K562 (cell line): ENCODE measurements at regions not wholly inside any gene's neighbourhood (a gene's known extent, or its start where the extent isn't known, plus 50 kb on each side); places are given as distances from the start of the nearest gene placed in this dataset.

ENCODE experiments used
- ATAC-seq: fragments of 200-7000 bp; cut with Tn5 transposase; 3 replicates; pipeline ENCODE4 v1.9.1; 2020; ENCODE audit warnings: moderate library complexity
- BruUV-seq: library from RNA; stranded (reverse); fragments of 400-500 nt; replicated peaks from 2 replicates; lab custom pipeline; 2021; lab: Mats Ljungman, UMichigan
- CTCF ChIA-PET: fragments of 300-600 bp; formaldehyde crosslinking; extraction: SDS; loops from one replicate; lab custom pipeline; 2021; ENCODE audit warnings: low intra/inter-chr PET ratio; lab: Yijun Ruan, JAX
- POLR2A ChIA-PET: fragments of 300-600, 350-650 bp; sonication (Branson Sonifier 250); formaldehyde crosslinking; extraction: SDS; loops from one replicate; lab custom pipeline; 2021; ENCODE audit warnings: antibody characterized with exemption, inconsistent platforms; lab: Yijun Ruan, JAX
- DNase-seq, 4 experiments: peaks; one replicate each; pipeline versions ENCODE4 v3.0.0 to v3.0.0-alpha.2; 2011 to 2018; ENCODE audit warnings: low spot score in 3 of 4, mixed read lengths in 3 of 4; ENCODE audit errors: extremely low read depth in 1 of 4
- FAIRE-seq: peaks from 2 replicates; lab custom pipeline; 2011; peaks lifted over from hg19 to GRCh38; lab: Jason Lieb, UNC
- H2AFZ ChIP-seq: 2 replicates; pipeline ENCODE4 v1.6.0; 2011; ENCODE audit warnings: low read depth, low read length, control low read depth, inconsistent platforms
- H3K27ac ChIP-seq: fragments of 200-600 bp; 3 replicates; pipeline ENCODE4 v1.8.0; 2011; ENCODE audit warnings: low read depth, mild to moderate bottlenecking, control low read depth, inconsistent platforms, low read length, moderate library complexity, mixed read lengths; ENCODE audit errors: extremely low read depth
- H3K27me3 ChIP-seq, 2 experiments: fragments of 300-600 bp in 1 of 2; 2 replicates in 1 of 2; 3 replicates in 1 of 2; pipeline versions ENCODE4 v1.6.0 to v1.8.0; 2011; ENCODE audit warnings: inconsistent platforms in 2 of 2, low read length in 2 of 2, mild to moderate bottlenecking in 1 of 2, mixed read lengths in 1 of 2, moderate library complexity in 1 of 2; ENCODE audit not compliant: control insufficient read depth in 2 of 2, insufficient read depth in 2 of 2
- H3K36me3 ChIP-seq: fragments of 300-600 bp; 3 replicates; pipeline ENCODE4 v1.8.0; 2011; ENCODE audit warnings: mild to moderate bottlenecking, low read length, inconsistent platforms; ENCODE audit not compliant: control insufficient read depth, insufficient read depth
- H3K4me1 ChIP-seq, 2 experiments: fragments of 200-600 bp in 1 of 2; replicated peaks in 1 of 2; 2 replicates in 1 of 2; 3 replicates in 1 of 2; pipeline versions ENCODE4 v1.5.1 to v1.8.0; 2011; ENCODE audit warnings: inconsistent platforms in 2 of 2, low read length in 2 of 2, mild to moderate bottlenecking in 1 of 2, mixed read lengths in 1 of 2, moderate library complexity in 1 of 2; ENCODE audit not compliant: control insufficient read depth in 2 of 2, insufficient read depth in 2 of 2
- H3K4me2 ChIP-seq: 2 replicates; pipeline ENCODE4 v1.6.1; 2011; ENCODE audit warnings: low read length, control low read depth, inconsistent platforms, mixed read lengths; ENCODE audit not compliant: insufficient read depth
- H3K4me3 ChIP-seq: fragments of 200-600 bp; sonication (generic), shearing (Covaris generic); 2 replicates; pipeline ENCODE4 v1.5.1; 2016; ENCODE audit warnings: control low read depth, inconsistent platforms
- H3K79me2 ChIP-seq: fragments of 200-600 bp; 3 replicates; pipeline ENCODE4 v1.8.0; 2011; ENCODE audit warnings: low read length, inconsistent platforms; ENCODE audit not compliant: control insufficient read depth, insufficient read depth
- H3K9ac ChIP-seq, 2 experiments: 2 replicates each; pipeline versions ENCODE4 v1.6.0 to v1.6.1; 2011; ENCODE audit warnings: low read depth in 2 of 2, low read length in 2 of 2, control low read depth in 1 of 2, inconsistent platforms in 1 of 2, mild to moderate bottlenecking in 1 of 2, mixed read lengths in 1 of 2; ENCODE audit not compliant: insufficient read depth in 1 of 2
- H3K9me1 ChIP-seq: one replicate; pipeline ENCODE4 v1.6.0; 2011; ENCODE audit warnings: inconsistent platforms, mild to moderate bottlenecking, low read length, moderate library complexity; ENCODE audit not compliant: control insufficient read depth, insufficient read depth
- H3K9me3 ChIP-seq: replicated peaks from 2 replicates; pipeline ENCODE4 v1.5.1; 2011; ENCODE audit warnings: low read depth, low read length, inconsistent platforms; ENCODE audit not compliant: control insufficient read depth, insufficient read depth
- H4K20me1 ChIP-seq: replicated peaks from 2 replicates; pipeline ENCODE4 v1.6.1; 2011; ENCODE audit warnings: low read length, inconsistent platforms, mixed read lengths; ENCODE audit not compliant: control insufficient read depth, insufficient read depth
- CHD2 ChIP-seq: IDR thresholded peaks from 2 replicates; pipeline ENCODE4 v1.6.1; 2011; ENCODE audit warnings: low read depth, low read length
- CREB1 ChIP-seq, 2 experiments: sonication (generic) in 1 of 2; formaldehyde crosslinking in 1 of 2; IDR thresholded peaks; 2 replicates each; pipeline versions ENCODE4 v1.6.1 to v1.8.0; 2012 to 2022; ENCODE audit warnings: inconsistent platforms in 1 of 2, mild to moderate bottlenecking in 1 of 2, missing genetic modification reagents in 1 of 2, moderate library complexity in 1 of 2
- CTBP1 ChIP-seq: fragments of 450-650 bp; IDR thresholded peaks from 2 replicates; pipeline ENCODE4 v1.6.1; 2016; ENCODE audit warnings: borderline replicate concordance
- FOS ChIP-seq: IDR thresholded peaks from 3 replicates; pipeline ENCODE4 v1.6.1; 2011; ENCODE audit not compliant: insufficient read length; ENCODE audit errors: extremely low read depth
- HMG20B ChIP-seq: fragments of 250-450 bp; sonication (Bioruptor Pico); IDR thresholded peaks from 2 replicates; pipeline ENCODE4 v1.5.0; 2021; ENCODE audit warnings: mild to moderate bottlenecking
- IRF1 ChIP-seq: sonication (generic); formaldehyde crosslinking; IDR thresholded peaks from 2 replicates; pipeline ENCODE4 v1.8.0; 2022; ENCODE audit warnings: missing genetic modification reagents, mild to moderate bottlenecking, borderline replicate concordance
- STAT5A ChIP-seq: IDR thresholded peaks from 2 replicates; pipeline ENCODE4 v1.6.1; 2012; ENCODE audit warnings: low read length, inconsistent platforms, borderline replicate concordance
- TAF1 ChIP-seq: IDR thresholded peaks from 2 replicates; pipeline ENCODE4 v1.6.1; 2011; ENCODE audit warnings: mild to moderate bottlenecking, low read length, moderate library complexity; ENCODE audit not compliant: insufficient read depth, control insufficient read depth, severe bottlenecking; ENCODE audit errors: extremely low read depth
- WGBS: fragments of 100-300 bp; shearing (Covaris generic); methylation state at CpG from one replicate; pipeline ENCODE4 v1.1.6; 2016; ENCODE audit warnings: low coverage, mixed read lengths; ENCODE audit not compliant: insufficient coverage; ENCODE audit errors: missing lambda C conversion rate; 5-methylcytosine and 5-hydroxymethylcytosine counted together
- in situ Hi-C: fragments of 300-500 bp; cut with MboI; formaldehyde crosslinking; loops from 4 replicates; pipeline ENCODE4 v1.15.0; 2018; ENCODE audit warnings: inconsistent platforms, mixed read lengths
- intact Hi-C: fragments of 100-400 bp; cut with micrococcal nuclease; formaldehyde crosslinking; loops from 2 replicates; pipeline ENCODE4 v1.14.2; 2022

GRCh38 chr20:4071178-4071693 lies 55.9 kb upstream of the RNF24 start:
- no peak overlapping the region for H3K4me3 ChIP-seq
- H3K9me3 ChIP-seq: 0 out of 2 replicates have a peak, but pooled peaks cover 3% of the 10 kb centered on the region
- intact Hi-C loops: no loop called here
- no peak overlapping the region for H3K9ac ChIP-seq
- H3K27ac ChIP-seq: no peak overlapping the region
- H3K4me2 ChIP-seq: no peak overlapping the region
- no TSS peak for BruUV-seq
- POLR2A ChIA-PET: interaction anchor here (1.2 kb wide), 1 partner anchor 45 kb away, joined by 3 read pairs; no protein-coding TSS in a partner anchor
- no peak for TF ChIP-seq CHD2
- TF ChIP-seq STAT5A: no peak
- TF ChIP-seq FOS: no peak
- TF ChIP-seq TAF1: no peak
- TF ChIP-seq IRF1: no peak
- TF ChIP-seq CTBP1: no peak
- no peak for TF ChIP-seq HMG20B (CRISPR knock-in tag)
- no peak for TF ChIP-seq CREB1 (IDR thresholded peaks at IDR 0.05)
- TF ChIP-seq CREB1 (CRISPR knock-in tag; IDR thresholded peaks at IDR 0.05): no peak
- TF ChIP-seq, all 486 proteins: peak for 0
- no peak overlapping the region for H2AFZ ChIP-seq
- CTCF ChIA-PET: no interaction called here
- H3K27me3 ChIP-seq: no peaks in the 10 kb centered on the region
- in situ Hi-C loops: no loop called here
- H3K9me1 ChIP-seq: no peaks in the 10 kb centered on the region
- 86% methylated on average over 5 of the region's 5 CpGs for WGBS
- ATAC-seq (no peak), FAIRE-seq (no peak), DNase-seq (no peak)
- no peaks in the 10 kb centered on the region for H3K36me3 ChIP-seq
- H3K79me2 ChIP-seq: no peaks in the 10 kb centered on the region; the same call in 2 of the 3 replicates
- no peaks in the 10 kb centered on the region for H4K20me1 ChIP-seq
- H3K4me1 ChIP-seq: peaks cover 31 to 57% of the 10 kb centered on the region in 2 experiments
